DND-41 (cell line): ENCODE measurements at regions not wholly inside any gene's neighbourhood (a gene's known extent, or its start where the extent isn't known, plus 50 kb on each side); places are given as distances from the start of the nearest gene placed in this dataset.

ENCODE experiments used
- ATAC-seq: fragments of 200-7000 bp; cut with Tn5 transposase; 3 replicates; pipeline ENCODE4 v1.9.1; 2021; ENCODE audit warnings: low read depth; ENCODE audit not compliant: insufficient read depth
- DNase-seq: peaks from one replicate; pipeline ENCODE4 v3.0.0-alpha.2; 2020
- H2AFZ ChIP-seq: 2 replicates; pipeline ENCODE4 v1.6.0; 2012; ENCODE audit warnings: low read depth, low read length
- H3K27ac ChIP-seq: 2 replicates; pipeline ENCODE4 v1.5.1; 2012; ENCODE audit warnings: low read length, inconsistent platforms
- H3K27me3 ChIP-seq: fragments of 200-600 bp; sonication (generic); 2 replicates; pipeline ENCODE4 v1.6.0; 2012; ENCODE audit warnings: low read length, mild to moderate bottlenecking, inconsistent platforms; ENCODE audit not compliant: insufficient read depth, poor library complexity
- H3K36me3 ChIP-seq: 2 replicates; pipeline ENCODE4 v1.5.1; 2012; ENCODE audit warnings: low read length, inconsistent platforms; ENCODE audit not compliant: insufficient read depth
- H3K4me1 ChIP-seq: 2 replicates; pipeline ENCODE4 v1.5.1; 2012; ENCODE audit warnings: mild to moderate bottlenecking, low read length; ENCODE audit not compliant: insufficient read depth
- H3K4me2 ChIP-seq: 2 replicates; pipeline ENCODE4 v1.6.0; 2012; ENCODE audit warnings: mild to moderate bottlenecking, moderate library complexity, low read length, inconsistent platforms; ENCODE audit not compliant: insufficient read depth
- H3K4me3 ChIP-seq, 2 experiments: fragments of 200-600 bp in 1 of 2; shearing (Covaris generic) in 1 of 2; 2 replicates each; pipeline ENCODE4 v1.5.1; 2012 to 2016; ENCODE audit warnings: inconsistent platforms in 2 of 2, low read length in 2 of 2, mild to moderate bottlenecking in 2 of 2, low read depth in 1 of 2, moderate library complexity in 1 of 2
- H3K79me2 ChIP-seq: 2 replicates; pipeline ENCODE4 v1.6.0; 2012; ENCODE audit warnings: low read length, inconsistent platforms; ENCODE audit not compliant: insufficient read depth
- H3K9ac ChIP-seq: 2 replicates; pipeline ENCODE4 v1.6.0; 2012; ENCODE audit warnings: low read depth, mild to moderate bottlenecking, inconsistent platforms, low read length, moderate library complexity
- H3K9me3 ChIP-seq: 2 replicates; pipeline ENCODE4 v1.5.1; 2012; ENCODE audit warnings: low read length, moderate library complexity, mild to moderate bottlenecking, inconsistent platforms; ENCODE audit not compliant: insufficient read depth, severe bottlenecking
- H4K20me1 ChIP-seq: 2 replicates; pipeline ENCODE4 v1.6.0; 2012; ENCODE audit warnings: low read length; ENCODE audit not compliant: insufficient read depth
- EZH2 ChIP-seq: IDR thresholded peaks from 3 replicates; pipeline ENCODE4 v1.6.1; 2012; ENCODE audit warnings: borderline replicate concordance, low read depth, mild to moderate bottlenecking, moderate library complexity, low read length, inconsistent platforms; ENCODE audit not compliant: severe bottlenecking
- TF ChIP-seq, protein P1 (sequence below): IDR thresholded peaks from 2 replicates; pipeline ENCODE4 v1.5.1; 2012; ENCODE audit warnings: borderline replicate concordance, low read length, moderate library complexity, mild to moderate bottlenecking; ENCODE audit not compliant: poor library complexity, severe bottlenecking; ENCODE audit errors: extremely low read depth

GRCh38 chr17:72520665-72521303 lies 400.0 kb downstream of the SOX9 start:
- no peaks in the 10 kb centered on the region for H3K36me3 ChIP-seq
- H3K27ac ChIP-seq = no peak overlapping the region
- no peaks in the 10 kb centered on the region for H3K79me2 ChIP-seq
- no peaks in the 10 kb centered on the region for H4K20me1 ChIP-seq
- H3K9ac ChIP-seq = no peak overlapping the region
- no peak for DNase-seq
- no peak for TF ChIP-seq EZH2
- TF ChIP-seq, protein P1, sequence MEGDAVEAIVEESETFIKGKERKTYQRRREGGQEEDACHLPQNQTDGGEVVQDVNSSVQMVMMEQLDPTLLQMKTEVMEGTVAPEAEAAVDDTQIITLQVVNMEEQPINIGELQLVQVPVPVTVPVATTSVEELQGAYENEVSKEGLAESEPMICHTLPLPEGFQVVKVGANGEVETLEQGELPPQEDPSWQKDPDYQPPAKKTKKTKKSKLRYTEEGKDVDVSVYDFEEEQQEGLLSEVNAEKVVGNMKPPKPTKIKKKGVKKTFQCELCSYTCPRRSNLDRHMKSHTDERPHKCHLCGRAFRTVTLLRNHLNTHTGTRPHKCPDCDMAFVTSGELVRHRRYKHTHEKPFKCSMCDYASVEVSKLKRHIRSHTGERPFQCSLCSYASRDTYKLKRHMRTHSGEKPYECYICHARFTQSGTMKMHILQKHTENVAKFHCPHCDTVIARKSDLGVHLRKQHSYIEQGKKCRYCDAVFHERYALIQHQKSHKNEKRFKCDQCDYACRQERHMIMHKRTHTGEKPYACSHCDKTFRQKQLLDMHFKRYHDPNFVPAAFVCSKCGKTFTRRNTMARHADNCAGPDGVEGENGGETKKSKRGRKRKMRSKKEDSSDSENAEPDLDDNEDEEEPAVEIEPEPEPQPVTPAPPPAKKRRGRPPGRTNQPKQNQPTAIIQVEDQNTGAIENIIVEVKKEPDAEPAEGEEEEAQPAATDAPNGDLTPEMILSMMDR = no peak
- H3K4me1 ChIP-seq = no peaks in the 10 kb centered on the region
- no peak for ATAC-seq
- no peak overlapping the region for H3K4me3 ChIP-seq
- no peak overlapping the region for H3K4me2 ChIP-seq
- no peaks in the 10 kb centered on the region for H3K9me3 ChIP-seq
- no peak overlapping the region for H2AFZ ChIP-seq
- H3K27me3 ChIP-seq = peaks cover 24% of the 10 kb centered on the region

GRCh38 chr17:72523491-72523890 lies 402.7 kb downstream of the SOX9 start:
- ATAC-seq (no peak), DNase-seq (no peak)
- Histone ChIP-seq H3K4me3 (no peak overlapping the region), H4K20me1 (no peaks in the 10 kb centered on the region), H3K36me3 (no peaks in the 10 kb centered on the region), H3K27me3 (peaks cover 14% of the 10 kb centered on the region), H3K27ac (no peak overlapping the region), H3K4me2 (no peak overlapping the region), H3K79me2 (no peaks in the 10 kb centered on the region), H2AFZ (no peak overlapping the region), H3K9ac (no peak overlapping the region), H3K4me1 (no peaks in the 10 kb centered on the region), H3K9me3 (no peaks in the 10 kb centered on the region)
- TF ChIP-seq, protein P1 = no peak
- TF ChIP-seq EZH2 = no peak

DNA sequence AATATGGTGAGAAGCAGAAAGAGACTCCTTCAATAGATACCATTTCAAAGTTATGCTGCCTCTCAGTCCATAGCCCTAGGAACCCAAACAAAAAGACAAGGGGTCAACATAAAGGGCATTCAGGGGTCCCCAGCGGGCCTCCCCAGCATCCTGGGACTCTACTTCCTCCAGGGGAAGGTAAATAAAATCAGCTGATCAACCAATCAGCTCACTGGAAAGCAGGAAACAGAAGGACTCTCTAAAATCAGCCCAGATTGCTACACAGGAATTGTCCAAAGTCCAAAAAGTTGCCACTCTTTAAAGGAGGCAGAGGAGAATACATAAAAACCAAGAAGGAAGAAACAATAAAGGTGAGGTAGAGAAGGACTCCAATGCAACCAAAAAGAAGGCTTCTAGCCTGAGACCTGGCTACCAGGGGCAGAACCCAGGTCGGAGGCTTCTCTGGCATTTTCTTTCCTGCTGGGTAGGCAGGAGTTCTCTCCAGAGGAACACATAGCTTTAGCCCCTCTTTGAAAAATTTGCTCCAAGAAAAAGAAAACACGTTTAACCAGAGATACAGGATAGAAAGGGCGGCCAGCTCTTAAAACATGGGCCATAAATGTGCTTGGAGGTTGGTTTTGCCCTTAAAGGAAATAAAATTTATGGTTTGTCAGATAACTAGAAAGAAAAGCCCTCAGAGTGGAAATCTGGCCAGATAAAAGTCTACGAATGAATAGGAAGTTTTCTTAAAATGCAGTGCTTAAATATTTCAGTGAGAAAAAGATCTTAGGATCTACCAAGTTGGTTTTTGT lies 404.6 kb downstream of the SOX9 start:
- H3K9ac ChIP-seq = no peak overlapping the region
- no peaks in the 10 kb centered on the region for H3K9me3 ChIP-seq
- H4K20me1 ChIP-seq = no peaks in the 10 kb centered on the region
- H3K36me3 ChIP-seq = no peaks in the 10 kb centered on the region
- H3K79me2 ChIP-seq = no peaks in the 10 kb centered on the region
- H3K27me3 ChIP-seq = peaks cover 5% of the 10 kb centered on the region
- H3K27ac ChIP-seq = no peak overlapping the region
- H3K4me1 ChIP-seq = no peaks in the 10 kb centered on the region
- H3K4me3 ChIP-seq = no peak overlapping the region
- no peak for ATAC-seq
- no peak overlapping the region for H3K4me2 ChIP-seq
- H2AFZ ChIP-seq = no peak overlapping the region
- no peak for DNase-seq
- TF ChIP-seq, protein P1 = no peak
- no peak for TF ChIP-seq EZH2
